HG02981 (cell line): ENCODE measurements at regions not wholly inside any gene's neighbourhood (a gene's known extent, or its start where the extent isn't known, plus 50 kb on each side); places are given as distances from the start of the nearest gene placed in this dataset.
"Not testable (repeated sequence)": the region's sequence is repeated elsewhere in the genome, so short reads cannot be mapped to it uniquely, and the experiment has no call there.

Experiments used
- ATAC-seq: cut with Tn5 transposase; IDR thresholded peaks from one replicate; pipeline ENCODE4 v1.9.1; 2021; ENCODE audit warnings: mild to moderate bottlenecking, moderate library complexity; ENCODE audit not compliant: unreplicated experiment

DNA sequence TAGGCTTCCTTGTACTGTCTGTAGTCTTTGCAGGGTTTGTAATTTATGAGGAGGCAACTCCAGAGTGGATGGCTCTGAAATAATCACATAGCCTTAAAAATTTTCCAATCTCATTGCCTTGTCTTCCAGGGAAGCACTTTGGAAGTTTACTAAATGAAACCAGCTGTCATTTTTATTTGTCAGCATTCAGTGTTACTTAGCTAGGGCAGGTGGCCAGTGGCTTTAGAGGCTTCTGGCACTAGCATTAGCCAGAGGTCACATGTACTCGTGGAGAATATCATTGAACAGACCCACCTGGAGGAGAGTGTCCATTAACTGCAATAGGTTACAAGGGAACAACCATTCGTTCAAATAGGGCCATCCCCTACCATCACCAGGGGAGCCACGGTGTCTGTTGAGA, 160.3 kb upstream of the SLC28A3 start:
- ATAC-seq = no peak

DNA sequence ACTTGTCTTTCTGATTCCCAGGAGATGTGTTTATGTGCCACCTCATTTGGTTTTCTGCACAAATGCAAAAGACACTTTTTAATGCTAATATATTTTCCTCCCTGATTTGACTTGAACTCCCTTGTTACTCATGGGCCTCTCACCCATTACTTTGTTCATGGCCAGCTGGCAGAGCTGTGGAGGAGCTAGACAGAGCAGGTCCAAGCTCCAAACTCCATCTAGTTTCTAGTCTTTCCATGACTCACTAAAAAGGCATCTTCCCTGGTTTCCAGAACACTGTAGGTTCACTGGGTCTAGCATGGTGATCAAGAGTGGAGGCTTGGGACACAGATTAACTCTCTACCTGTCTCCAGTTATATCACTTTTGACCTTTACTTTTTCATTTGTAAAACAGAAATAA, 161.0 kb upstream of the SLC28A3 start:
- ATAC-seq = no peak

DNA sequence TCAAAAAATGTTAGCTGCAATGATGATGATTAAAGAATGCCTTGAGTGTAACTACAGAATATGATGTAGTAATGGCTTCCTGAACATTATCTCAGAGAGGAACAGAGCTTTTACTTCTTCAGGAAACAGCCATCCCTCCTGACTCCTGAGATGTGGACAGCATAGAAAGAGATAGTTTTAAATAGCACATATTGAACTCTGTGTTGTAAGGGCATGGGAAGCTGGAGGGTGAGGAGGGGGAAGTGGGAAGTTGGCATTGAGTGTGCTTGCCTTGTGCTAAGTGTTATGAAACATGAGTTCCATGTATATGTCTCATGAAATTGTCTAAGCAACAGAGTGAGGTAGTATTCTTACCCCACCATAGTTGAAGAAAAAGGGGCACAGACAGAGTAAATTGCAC, 161.5 kb upstream of the SLC28A3 start:
- ATAC-seq = no peak

DNA sequence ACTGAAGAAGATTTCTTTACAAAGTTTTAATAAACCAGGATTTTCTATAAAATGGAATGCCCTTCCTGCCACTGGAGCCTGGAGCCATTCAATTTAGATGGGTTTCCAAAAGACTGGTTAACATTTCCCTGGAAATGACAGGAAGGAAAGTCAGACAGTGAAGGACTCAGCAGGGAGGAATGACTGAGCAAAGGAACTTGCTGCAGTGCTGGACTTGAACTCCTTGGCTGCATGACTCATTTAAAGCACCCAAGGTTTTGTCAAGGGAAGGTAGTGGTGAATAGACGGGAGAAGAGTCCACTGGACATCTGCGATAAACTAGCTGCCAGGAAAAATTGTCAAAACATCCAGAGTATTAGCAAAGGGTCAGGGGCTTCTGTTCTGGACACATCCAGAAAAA, 163.8 kb upstream of the SLC28A3 start:
- no peak for ATAC-seq

DNA sequence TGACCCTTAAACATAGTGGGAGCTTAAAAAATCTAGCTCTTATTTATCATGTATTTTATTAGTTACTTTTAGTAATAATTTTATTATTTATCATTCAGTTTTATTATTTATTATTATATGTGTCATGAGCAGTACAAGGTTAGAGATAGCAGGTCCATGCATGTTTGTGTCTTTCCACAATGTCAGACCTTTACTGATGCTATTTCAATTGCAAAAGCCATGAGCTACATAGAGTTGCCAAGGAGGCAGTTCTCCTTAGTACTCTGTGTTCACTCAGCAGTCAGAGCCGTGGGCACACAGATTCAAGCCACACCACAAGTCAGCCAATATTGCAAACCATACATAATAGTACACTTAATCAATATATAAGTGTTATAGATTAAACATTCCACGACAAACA, 157.9 kb upstream of the NTRK2 start:
- ATAC-seq = no peak

DNA sequence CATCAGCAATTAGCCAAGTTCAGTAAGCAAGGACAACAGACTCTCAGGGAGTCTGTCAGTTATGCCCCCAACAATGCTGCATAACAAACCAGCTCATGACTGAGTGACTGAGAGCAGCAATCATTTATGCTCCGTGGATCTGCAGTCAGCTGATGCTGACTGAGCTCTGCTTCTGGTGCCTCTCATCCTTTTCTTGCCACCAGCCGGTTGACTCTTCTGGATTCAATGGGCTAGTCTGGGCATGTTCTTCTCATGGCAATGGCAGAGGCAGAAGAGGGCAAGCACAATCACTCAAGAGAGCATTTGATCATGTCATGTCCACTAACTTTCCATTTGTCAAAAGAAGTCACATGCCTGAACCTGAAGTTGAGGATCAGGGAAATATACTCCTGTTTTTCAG, 157.0 kb upstream of the NTRK2 start:
- no peak for ATAC-seq

DNA sequence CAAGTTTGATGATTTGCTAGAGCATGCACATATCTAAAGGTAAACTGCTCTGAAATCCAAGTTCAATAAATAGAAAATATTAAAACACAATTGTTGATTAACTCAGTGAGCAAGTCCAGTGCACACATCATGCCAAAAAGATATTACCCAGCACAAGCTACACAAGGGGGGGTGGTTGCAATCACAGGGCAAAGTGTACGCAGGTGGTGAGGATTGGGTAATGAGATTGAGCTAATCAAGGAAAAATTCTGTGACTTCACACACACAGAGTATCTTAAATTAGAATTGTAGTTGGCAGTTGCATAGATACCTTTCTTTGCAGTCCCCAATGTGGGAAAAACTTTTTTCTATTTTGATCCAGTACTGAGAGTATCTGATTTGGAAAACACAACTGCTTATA, 156.1 kb upstream of the NTRK2 start:
- no peak for ATAC-seq

DNA sequence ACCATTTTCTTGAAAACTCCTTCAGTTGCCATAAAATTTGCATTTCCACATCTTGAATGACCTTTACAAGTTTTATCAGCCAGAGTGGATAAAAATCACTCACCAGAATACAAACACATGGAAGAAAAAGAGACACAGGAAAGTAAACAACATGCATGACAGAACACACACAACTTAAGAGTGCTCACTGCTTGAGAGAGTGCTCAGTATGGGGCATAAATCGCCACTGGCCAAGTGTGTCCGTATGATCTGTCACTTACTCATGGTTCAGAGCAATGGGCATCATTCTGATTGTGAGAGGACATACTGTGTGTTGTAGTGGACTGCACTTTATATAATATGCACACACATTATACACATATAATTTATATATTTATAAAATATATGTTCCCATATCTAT, 155.6 kb upstream of the NTRK2 start:
- ATAC-seq = no peak

DNA sequence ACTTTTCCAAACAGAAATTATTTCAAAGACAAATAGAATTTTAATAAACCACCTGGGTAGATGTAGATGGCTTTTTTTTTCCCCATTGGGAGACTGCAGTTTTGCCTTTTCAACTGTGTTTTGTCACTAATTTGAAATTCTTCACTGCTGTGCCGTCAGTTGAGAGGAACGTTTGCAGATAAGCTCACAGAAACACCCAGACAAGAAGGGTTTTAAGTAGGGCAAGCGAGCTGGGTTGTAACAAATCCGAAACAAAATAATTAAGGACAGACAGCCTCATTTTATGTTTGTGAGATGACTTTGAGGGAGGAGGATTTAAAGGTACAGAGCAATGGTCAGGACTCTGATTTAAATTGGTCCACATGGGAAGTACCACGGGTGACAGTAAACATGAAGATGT, 155.1 kb upstream of the NTRK2 start:
- no peak for ATAC-seq

DNA sequence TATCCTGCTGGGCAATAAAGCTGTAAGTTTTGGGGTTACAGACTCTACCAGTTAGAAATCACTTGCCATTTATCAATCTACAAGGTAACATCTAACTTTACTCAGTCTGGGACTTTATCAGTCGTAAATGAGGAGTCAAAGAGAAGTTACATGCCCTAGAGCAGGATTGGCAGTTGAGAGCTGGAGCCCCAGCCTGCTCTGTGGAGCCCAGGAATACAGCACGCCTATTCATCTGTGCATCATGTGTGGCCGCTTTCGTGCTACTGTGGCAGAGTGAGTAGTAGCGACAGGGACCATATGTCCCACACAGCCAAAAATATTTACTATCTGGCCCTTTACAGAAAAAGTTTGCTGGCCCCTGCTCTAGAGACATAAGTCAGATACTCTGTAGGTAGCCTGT, 152.5 kb upstream of the NTRK2 start:
- ATAC-seq = no peak

DNA sequence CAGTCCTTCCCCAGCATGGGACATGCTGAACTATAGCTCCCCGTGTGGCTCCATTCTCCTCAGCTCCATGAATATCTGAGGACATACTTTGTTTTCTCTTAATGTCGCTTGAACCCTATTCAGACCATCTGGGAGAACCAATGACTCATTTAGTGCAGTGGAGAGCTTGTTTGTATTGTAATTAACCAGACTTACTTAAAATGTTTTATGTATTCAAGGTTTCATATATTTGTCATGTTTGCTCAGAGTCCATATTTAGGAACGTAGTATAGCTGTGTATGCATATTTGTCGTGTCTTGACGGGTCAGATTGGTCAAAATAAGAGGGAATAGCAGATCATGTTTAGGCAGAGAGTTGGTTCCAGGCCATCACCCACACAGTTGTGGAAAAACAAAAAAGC, 150.1 kb upstream of the NTRK2 start:
- ATAC-seq = no peak

DNA sequence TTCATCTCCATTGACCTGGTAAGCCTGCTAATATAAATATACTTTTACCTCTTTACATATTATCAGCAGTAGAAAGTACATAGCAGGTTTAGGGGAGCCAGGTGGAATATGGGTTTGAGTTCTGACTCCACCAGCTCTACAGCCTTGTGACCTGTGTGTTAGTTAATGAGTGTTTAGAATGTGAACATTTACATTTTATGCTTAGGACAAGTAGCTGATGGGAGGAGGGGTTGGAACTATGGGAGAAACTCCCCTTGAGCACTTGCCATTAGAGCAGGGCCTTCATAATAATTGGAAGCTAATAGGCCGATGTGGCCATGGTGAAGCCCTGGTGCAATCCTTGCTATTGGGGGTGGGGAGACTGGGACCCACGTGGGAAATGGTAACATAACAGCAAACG, 148.3 kb upstream of the NTRK2 start:
- ATAC-seq = no peak

DNA sequence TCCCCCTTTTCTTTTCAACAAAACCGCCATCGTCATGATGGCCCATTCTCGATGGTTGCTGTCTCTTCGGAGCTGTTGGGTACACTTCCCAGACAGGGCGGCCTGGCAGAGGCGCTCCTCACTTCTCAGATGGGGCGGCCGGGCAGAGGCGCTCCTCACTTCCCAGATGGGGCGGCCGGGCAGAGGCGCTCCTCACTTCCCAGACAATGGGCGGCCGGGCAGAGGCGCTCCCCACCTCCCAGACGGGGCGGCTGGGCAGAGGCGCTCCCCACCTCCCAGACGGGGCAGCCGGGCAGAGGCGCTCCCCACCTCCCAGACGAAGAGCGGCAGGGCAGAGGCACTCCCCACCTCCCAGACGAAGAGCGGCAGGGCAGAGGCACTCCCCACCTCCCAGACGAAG, 143.3 kb upstream of the NTRK2 start:
- ATAC-seq = not testable (repeated sequence)

DNA sequence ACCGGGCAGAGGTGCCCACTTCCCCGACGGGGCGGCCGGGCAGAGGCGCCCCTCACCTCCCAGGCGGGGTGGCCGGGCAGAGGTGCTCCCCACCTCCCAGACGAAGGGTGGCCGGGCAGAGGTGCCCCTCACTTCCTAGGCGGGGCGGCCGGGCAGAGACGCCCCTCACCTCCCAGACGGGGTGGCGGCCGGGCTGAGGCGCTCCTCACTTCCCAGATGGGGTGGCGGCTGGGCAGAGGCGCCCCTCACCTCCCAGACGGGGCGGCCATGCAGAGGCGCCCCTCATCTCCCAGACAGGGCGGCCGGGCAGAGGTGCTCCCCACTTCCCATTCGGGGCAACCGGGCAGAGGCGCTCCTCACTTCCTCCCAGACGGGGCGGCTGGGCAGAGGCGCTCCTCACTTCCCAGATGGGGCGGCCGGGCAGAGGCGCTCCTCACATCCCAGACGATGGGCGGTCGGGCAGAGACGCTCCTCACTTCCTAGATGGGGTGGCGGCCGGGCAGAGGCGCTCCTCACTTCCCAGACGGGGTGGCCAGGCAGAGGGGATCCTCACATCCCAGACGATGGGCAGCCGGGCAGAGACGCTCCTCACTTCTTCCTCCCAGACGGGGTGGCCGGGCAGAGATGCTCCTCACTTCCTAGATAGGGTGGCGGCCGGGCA, 142.3 kb upstream of the NTRK2 start:
- not testable (repeated sequence) for ATAC-seq

DNA sequence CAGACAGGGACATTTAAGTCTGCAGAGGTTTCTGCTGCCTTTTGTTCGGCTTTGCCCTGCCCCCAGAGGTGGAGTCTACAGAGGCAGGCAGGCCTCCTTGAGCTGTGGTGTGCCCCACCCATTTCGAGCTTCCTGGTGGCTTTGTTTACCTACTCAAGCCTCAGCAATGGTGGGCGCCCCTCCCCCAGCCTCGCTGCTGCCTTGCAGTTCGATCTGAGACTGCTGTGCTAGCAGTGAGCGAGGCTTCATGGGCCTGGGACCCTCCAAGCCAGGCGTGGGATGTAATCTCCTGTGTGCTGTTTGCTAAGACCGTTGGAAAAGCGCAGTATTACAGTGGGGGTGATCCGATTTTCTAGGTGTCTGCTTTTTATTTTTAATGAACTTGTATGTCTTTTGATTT, 133.6 kb upstream of the NTRK2 start:
- not testable (repeated sequence) for ATAC-seq

DNA sequence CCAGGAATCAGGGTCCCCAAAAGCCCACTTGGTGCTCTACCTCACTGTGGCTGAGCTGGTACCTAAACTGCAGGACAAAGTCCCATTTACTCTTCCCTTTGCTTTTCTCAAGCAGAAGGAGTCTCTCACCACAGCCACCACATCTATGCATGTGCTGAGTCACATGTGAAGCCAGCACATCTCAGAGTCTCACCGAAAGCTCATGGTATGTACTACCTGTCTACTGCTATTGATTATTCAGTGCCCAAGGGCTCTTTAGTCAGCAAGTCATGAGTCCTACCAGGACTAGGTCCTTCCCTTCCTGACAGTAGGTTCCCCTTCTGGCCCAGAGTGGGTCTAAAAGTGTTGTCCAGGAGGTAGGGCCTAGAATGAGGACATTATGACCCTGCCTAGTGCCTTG, 130.7 kb upstream of the NTRK2 start:
- ATAC-seq = no peak

DNA sequence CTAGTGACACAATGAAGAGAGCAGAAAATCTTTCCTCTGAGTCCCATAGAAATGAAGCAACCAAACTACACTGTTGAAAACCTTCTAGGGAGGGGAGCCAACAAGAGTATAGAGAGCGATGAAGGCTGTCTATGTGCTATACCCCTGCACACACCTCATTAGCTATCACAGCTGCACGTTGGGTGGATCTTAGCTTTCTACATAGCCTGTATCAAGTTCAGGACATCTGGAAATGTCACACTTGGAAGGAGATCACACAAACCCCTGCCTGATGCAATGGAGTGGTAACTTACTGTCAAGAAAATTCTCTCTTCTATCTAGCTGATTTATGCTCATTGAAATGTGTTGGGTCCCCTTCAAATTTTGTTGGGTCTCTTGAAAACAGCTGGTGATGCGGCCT, 127.0 kb upstream of the NTRK2 start:
- no peak for ATAC-seq

DNA sequence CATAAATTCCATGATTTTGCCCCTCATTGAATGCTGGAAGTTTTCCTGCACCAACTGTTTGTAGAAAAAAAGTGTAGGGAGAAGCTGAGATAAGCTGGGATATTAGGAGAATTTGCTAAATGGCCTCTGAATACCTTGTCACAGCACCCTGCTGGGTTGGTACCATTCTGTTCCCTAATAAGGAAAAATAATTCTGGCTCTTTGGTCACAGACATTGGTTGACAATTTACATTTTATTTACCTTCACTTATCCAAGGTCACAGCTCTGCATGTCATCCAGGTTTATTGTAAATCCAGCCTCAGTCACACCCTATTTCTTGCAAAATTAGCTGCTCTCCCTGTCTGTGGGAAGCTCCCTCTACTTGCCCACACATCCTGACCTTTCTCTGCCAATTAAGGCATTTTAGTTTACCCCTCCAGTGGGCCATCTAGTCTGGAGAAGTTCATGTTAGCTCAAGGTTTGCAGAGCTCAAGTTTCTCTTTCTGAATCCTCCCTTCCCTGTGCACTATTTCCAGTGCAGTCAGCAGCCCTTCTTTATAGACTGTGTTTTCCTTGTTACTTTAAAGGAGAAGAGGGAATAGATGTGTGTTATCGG, 115.4 kb upstream of the NTRK2 start:
- no peak for ATAC-seq

DNA sequence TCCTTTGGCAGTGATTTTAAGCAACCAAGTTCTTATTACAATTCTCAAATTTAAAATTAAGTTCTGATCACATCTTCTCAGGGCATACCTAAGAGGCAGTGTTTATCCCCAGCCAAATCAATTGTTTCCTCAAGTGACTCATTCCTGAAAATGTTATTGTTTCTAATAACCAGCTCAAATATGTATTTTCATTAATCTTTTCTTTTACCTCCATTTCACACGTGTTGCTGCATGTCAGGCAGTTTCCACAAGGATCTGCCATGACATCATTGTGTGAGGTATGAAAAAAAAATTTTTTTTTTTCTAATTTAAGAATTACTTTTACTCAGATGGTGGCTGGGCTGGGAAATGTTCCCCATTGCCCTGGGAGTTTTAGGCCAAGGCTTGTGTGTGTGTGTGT, 113.0 kb upstream of the NTRK2 start:
- no peak for ATAC-seq

DNA sequence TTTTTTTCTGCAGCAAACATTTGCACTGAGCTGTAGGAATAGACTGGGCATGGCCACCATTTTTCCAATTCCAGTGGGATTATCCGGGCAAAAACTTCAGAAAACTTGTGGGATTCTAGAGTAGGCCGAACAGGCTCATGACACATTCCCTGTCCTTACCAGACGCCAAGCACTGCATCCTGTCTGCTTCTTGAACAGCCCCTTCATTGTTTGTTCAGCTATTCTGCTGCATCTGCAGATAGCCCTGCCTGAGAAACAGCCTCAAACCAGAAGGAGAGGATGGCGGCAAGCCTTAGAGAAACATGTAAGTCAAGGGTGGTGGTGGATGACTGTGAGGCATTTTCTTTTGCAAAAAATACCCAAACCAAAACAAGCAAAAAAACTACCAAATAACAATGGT, 111.8 kb upstream of the NTRK2 start:
- no peak for ATAC-seq

DNA sequence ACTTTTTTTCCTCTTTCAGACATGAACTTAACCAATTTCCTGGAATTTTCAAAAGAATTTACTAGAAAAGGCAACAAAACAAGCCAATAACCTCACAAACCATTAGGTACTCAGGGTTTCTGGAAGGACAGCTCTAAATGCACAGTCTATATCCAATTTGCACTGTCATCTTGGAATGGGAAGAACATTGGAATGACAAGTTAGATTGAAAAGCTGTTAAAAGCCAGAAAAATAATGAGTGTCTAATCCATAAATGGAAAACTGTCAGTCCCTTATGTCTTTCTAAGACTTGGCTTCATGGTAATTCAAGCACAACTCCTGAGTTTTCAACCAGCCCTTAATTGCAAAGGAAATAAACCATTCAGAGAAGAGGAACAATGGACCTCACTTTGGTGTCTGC, 105.8 kb upstream of the NTRK2 start:
- no peak for ATAC-seq

DNA sequence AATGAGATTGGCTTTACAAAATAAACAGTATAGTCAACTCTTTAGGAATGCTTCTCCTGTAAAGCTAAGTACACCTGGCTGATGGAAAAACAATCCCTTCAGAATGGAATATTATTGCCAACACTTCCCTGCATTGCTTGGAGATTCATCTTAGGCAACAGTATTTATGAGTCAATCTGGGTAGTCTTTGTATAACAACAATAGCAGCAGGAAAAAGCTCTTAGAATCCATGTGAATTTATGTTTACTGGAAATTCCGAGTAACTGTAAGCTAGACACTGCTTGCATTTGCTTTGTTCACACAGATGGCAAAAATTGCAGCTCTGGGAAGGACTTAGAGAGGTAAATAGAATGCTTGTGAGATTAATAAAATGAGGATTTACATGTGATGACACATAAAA, 101.7 kb upstream of the NTRK2 start:
- no peak for ATAC-seq

DNA sequence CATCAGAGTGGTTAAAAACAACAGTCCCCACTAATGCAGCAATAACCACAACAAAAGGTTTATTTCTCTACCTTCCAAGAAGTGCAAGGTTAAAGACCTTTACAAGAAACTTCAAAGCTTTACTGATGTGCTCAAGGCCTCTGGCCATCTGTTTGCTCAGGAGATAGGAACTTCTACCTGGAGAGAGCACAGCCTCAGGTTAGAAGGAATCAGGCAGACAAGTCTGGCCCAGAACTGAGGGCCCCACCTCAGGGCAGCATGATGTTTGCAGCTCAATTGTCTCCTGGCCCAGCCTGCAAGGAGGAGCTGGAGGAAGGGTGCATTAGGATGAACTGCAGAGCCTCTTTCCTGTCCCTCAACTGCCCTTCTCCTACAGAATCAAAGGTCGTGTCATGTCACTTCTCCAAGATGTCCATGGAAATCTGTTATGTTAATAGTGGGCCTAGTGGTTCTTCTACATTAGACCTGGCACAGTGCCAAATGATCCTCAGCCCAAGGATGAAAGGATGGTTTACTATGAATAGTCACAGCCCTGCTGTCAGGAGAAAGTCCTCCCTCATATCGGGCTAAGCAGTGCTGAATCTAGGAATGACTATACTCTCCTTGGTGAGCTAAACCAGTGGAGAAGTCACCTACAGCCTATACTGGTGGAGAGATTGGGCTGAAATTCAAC, 98.9 kb upstream of the NTRK2 start:
- ATAC-seq = no peak
